Pancreas (tissue), 10 donors: ENCODE measurements at regions not wholly inside any gene's neighbourhood (a gene's known extent, or its start where the extent isn't known, plus 50 kb on each side); places are given as distances from the start of the nearest gene placed in this dataset.

Source experiments
- ATAC-seq, 4 donors: fragments of 200-7000 bp; cut with Tn5 transposase; one replicate each; pipeline versions ENCODE4 v1.8.0 to v1.9.1; 2020; ENCODE audit warnings: mild to moderate bottlenecking in 4 of 4, moderate library complexity in 4 of 4
- DNase-seq, 6 donors: peaks; one replicate each; pipeline ENCODE4 v3.0.0-alpha.2; 2020
- FAIRE-seq: peaks from 2 replicates; lab custom pipeline; 2012; peaks lifted over from hg19 to GRCh38; lab: Jason Lieb, UNC
- H3K27ac ChIP-seq, 4 donors: fragments of 200-600 bp; sonication (generic); 1 replicate in 3 of 4; 2 replicates in 1 of 4; pipeline versions ENCODE4 v1.5.0 to v1.8.0; 2020
- H3K27me3 ChIP-seq, 4 donors: fragments of 200-600 bp; one replicate each; pipeline ENCODE4 v1.8.0; 2021
- H3K36me3 ChIP-seq, 3 donors: fragments of 200-600 bp; sonication (generic) in 1 of 3; one replicate each; pipeline versions ENCODE4 v1.5.0 to v1.8.0; 2020 to 2021
- H3K4me1 ChIP-seq, 3 donors: fragments of 200-600 bp; one replicate each; pipeline ENCODE4 v1.8.0; 2021
- H3K4me3 ChIP-seq, 4 donors: fragments of 200-600 bp; sonication (generic) in 2 of 4; one replicate each; pipeline versions ENCODE4 v1.5.0 to v1.8.0; 2020 to 2021
- H3K9me3 ChIP-seq, 4 donors: fragments of 200-600 bp; one replicate each; pipeline ENCODE4 v1.8.0; 2021
- WGBS, 2 donors: extraction: QIAGEN DNeasy Blood & Tissue Kit; methylation state at CpG; one replicate each; pipeline ENCODE4 v1.1.7; 2013; 5-methylcytosine and 5-hydroxymethylcytosine counted together
- intact Hi-C, 3 donors: fragments of 100-400 bp; cut with DNase I; formaldehyde crosslinking; loops; one replicate each; pipeline versions ENCODE4 v1.11.1 to v1.14.2; 2022
- TF ChIP-seq, protein P1 (sequence below), 4 donors: fragments of 200-600 bp; sonication (generic) in 3 of 4; IDR thresholded peaks; one replicate each; pipeline versions ENCODE4 v1.5.0 to v1.8.0; 2021; ENCODE audit warnings: antibody characterized with exemption in 4 of 4
- donor health status: healthy with polysubstance abuse.
- donor health status: DM: no; HTN: no; CAD: no; lungs with moderate emphysema.
- donor health status: DM: no; HTN: no; CAD: no.
- donor health status: control.
- donor health status: control.
- donor health status: Bipolar disorder and iron deficiency.
- donor health status: DM: yes; HTN: yes; CAD: no.
- donor health status: DM: no; HTN: no; CAD: no.
- donor health status: DM: no; HTN: no; CAD: no.
- donor health status: DM: yes; HTN: yes; CAD: no.

DNA sequence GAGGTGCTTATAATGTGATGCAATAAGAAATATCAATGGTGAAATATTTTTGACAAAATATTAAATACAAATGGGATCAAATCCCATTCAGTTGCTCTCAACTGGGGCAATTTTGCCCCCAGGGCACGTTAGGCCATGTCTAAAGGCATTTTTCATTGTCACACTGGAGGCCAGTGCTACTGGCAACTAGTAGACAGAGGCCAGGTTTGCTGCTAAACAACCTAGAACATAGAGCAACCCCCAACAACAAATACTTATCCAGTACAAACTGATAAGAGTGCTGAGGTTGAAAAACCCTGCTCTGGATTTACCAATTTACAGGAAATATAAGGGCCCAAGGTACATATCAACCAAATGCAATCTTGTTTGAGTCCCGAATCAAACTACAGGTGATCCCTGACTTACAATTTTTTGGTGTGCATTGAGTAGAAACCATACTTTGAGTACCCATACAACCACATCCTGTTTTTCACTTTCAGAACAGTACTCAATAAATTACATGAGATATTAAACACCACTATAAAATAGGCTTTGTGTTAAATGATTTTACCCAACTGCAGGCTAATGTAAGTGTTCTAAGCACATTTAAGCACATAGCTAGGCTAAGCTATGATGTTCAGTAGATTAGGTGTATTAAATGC is 237.5 kb downstream of the HNRNPD start:
- 52 to 53% methylated on average over 2 of the region's 2 CpGs for WGBS, 2 donors
- H3K9me3 ChIP-seq = no peaks in the 10 kb centered on the region
- H3K4me1 ChIP-seq = no peaks in the 10 kb centered on the region
- no peak overlapping the region for H3K27ac ChIP-seq
- intact Hi-C loops = no loop called here
- H3K36me3 ChIP-seq = no peaks in the 10 kb centered on the region
- DNase-seq = no peak
- TF ChIP-seq, protein P1, sequence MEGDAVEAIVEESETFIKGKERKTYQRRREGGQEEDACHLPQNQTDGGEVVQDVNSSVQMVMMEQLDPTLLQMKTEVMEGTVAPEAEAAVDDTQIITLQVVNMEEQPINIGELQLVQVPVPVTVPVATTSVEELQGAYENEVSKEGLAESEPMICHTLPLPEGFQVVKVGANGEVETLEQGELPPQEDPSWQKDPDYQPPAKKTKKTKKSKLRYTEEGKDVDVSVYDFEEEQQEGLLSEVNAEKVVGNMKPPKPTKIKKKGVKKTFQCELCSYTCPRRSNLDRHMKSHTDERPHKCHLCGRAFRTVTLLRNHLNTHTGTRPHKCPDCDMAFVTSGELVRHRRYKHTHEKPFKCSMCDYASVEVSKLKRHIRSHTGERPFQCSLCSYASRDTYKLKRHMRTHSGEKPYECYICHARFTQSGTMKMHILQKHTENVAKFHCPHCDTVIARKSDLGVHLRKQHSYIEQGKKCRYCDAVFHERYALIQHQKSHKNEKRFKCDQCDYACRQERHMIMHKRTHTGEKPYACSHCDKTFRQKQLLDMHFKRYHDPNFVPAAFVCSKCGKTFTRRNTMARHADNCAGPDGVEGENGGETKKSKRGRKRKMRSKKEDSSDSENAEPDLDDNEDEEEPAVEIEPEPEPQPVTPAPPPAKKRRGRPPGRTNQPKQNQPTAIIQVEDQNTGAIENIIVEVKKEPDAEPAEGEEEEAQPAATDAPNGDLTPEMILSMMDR (IDR thresholded peaks at IDR 0.05) = no peak
- no peak overlapping the region for H3K4me3 ChIP-seq
- no peaks in the 10 kb centered on the region for H3K27me3 ChIP-seq
- ATAC-seq = no peak
- FAIRE-seq = no peak

DNA sequence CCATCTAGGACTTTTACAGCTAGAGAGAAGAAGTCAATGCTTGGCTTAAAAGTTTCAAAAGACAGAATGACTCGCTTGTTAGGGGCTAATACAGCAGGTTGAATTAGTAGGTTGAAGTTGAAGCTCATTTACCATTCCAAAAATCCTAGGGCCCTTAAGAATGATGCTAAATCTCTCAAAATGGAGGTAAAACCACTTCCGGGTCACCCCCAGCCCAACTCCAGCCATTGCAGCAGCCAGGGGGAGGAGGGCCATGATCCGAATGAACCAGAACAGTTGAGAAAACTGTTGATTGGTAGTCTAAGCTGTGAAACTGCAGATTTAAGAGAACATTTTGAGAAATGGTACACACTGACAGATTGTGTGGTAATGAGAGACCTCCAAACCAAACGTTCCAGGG is 245.4 kb downstream of the HNRNPD start:
- FAIRE-seq = no peak
- WGBS, 2 donors = 68 to 81% methylated on average over 4 of the region's 4 CpGs

DNA sequence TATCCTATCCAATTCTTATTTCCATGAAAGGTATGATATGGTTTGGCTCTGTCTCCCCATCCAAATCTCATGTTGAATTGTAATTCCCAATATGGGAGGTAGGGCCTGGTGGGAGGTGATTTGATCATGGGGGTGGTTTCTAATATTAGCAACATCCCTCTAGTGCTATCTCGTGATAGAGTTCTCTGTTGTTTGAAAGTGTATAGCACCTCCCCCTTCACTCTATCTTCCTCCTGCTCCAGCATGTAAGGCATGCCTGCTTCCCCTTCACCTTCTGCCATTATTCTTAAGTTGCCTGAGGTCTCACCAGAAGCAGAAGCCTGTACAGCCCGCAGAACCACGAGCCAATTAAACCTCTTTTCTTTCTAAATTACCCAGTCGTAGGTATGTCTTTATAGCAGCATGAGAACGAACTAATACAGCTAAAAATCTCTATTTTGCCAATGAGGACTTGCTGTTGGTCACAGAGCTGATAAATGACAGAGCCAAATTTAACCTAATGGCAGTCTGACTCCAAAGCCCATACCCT is 247.2 kb downstream of the HNRNPD start:
- Histone ChIP-seq H3K9me3 (no peaks in the 10 kb centered on the region), H3K27ac (no peak overlapping the region), H3K4me1 (no peaks in the 10 kb centered on the region), H3K36me3 (no peaks in the 10 kb centered on the region), H3K4me3 (no peak overlapping the region), H3K27me3 (no peaks in the 10 kb centered on the region)
- ATAC-seq = no peak
- 54 to 55% methylated on average over 5 of the region's 5 CpGs for WGBS, 2 donors
- FAIRE-seq = no peak
- no peak for DNase-seq
- intact Hi-C loops = no loop called here
- TF ChIP-seq, protein P1 (IDR thresholded peaks at IDR 0.05) = no peak

More for the DNA sequence above, 245.4 kb downstream of the HNRNPD start:
- H3K27ac ChIP-seq = no peak overlapping the region
- H3K36me3 ChIP-seq = no peaks in the 10 kb centered on the region
- intact Hi-C loops = no loop called here
- no peak overlapping the region for H3K4me3 ChIP-seq
- no peak for DNase-seq
- TF ChIP-seq, protein P1 (IDR thresholded peaks at IDR 0.05) = no peak
- H3K4me1 ChIP-seq = no peaks in the 10 kb centered on the region
- no peak for ATAC-seq
- no peaks in the 10 kb centered on the region for H3K27me3 ChIP-seq
- H3K9me3 ChIP-seq = no peaks in the 10 kb centered on the region

DNA sequence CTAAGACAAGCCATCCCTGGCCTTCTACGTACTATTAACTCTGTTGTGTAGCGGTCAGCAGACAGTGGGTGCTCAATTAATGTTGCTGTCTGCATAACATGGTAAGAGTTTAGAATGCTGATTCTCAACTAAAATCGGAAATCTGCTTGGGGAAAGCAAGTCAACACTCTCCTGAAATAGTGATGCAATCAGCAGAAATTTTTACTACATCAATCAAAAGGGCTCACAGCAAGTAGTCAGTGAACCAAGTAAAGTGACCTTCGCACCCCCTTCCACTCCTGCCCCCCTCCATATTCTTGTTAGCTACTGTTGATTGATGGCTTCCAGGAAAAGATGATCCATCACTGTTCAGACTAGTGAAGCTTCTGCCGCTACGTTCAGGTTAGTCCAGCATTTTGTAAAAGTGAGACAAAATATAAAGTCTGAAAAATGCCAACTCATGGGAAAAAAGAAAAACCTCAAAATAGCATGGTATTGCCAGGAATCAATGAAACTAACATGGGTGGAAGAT is 247.9 kb downstream of the HNRNPD start:
- TF ChIP-seq, protein P1 (IDR thresholded peaks at IDR 0.05) = no peak
- Histone ChIP-seq H3K9me3 (no peaks in the 10 kb centered on the region), H3K36me3 (no peaks in the 10 kb centered on the region), H3K27me3 (no peaks in the 10 kb centered on the region), H3K4me3 (no peak overlapping the region), H3K27ac (no peak overlapping the region), H3K4me1 (no peaks in the 10 kb centered on the region)
- no peak for FAIRE-seq
- no peak for DNase-seq
- intact Hi-C loops = no loop called here
- 70 to 77% methylated on average over 6 of the region's 6 CpGs for WGBS, 2 donors
- no peak for ATAC-seq
